Adrenal gland (tissue), 9 donors: ENCODE measurements at regions not wholly inside any gene's neighbourhood (a gene's known extent, or its start where the extent isn't known, plus 50 kb on each side); places are given as distances from the start of the nearest gene placed in this dataset.

Experiments used
- DNase-seq, 7 donors: peaks; one replicate each; pipeline ENCODE4 v3.0.0-alpha.2; 2019 to 2020
- H3K27ac ChIP-seq, 5 donors: fragments of 200-600 bp; sonication (generic) in 4 of 5; 1 replicate in 3 of 5; 2 replicates in 2 of 5; pipeline versions ENCODE4 v1.5.1 to v1.8.0; 2016 to 2020; ENCODE audit warnings: mild to moderate bottlenecking in 1 of 5
- H3K27me3 ChIP-seq: fragments of 200-600 bp; 2 replicates; pipeline ENCODE4 v1.8.0; 2021
- H3K36me3 ChIP-seq, 2 donors: fragments of 200-600 bp; replicated peaks in 1 of 2; 1 replicate in 1 of 2; 2 replicates in 1 of 2; pipeline versions ENCODE4 v1.5.1 to v1.8.0; 2018 to 2022
- H3K4me1 ChIP-seq, 2 donors: fragments of 200-600 bp; replicated peaks in 1 of 2; 1 replicate in 1 of 2; 2 replicates in 1 of 2; pipeline versions ENCODE4 v1.5.1 to v1.8.0; 2018 to 2021
- H3K4me3 ChIP-seq, 4 donors: fragments of 200-600 bp; sonication (generic) in 3 of 4; one replicate each; pipeline ENCODE4 v1.5.1; 2016 to 2018
- H3K9me3 ChIP-seq, 3 donors: fragments of 200-600 bp; sonication (generic) in 1 of 3; replicated peaks in 1 of 3; 1 replicate in 2 of 3; 2 replicates in 1 of 3; pipeline versions ENCODE4 v1.5.1 to v1.8.0; 2016 to 2021
- CTCF ChIP-seq, 6 experiments: fragments of 450-650 bp in 4 of 6; fragments of 200-600 bp in 2 of 6; sonication (generic) in 1 of 6; IDR thresholded peaks; 1 replicate in 5 of 6; 2 replicates in 1 of 6; pipeline versions ENCODE4 v1.5.1 to v1.8.0; 2016 to 2021; ENCODE audit warnings: antibody characterized with exemption in 6 of 6, mild to moderate bottlenecking in 2 of 6, moderate library complexity in 1 of 6
- POLR2A ChIP-seq, 2 donors: fragments of 450-650 bp; IDR thresholded peaks; one replicate each; pipeline ENCODE4 v1.6.1; 2017; ENCODE audit warnings: antibody characterized with exemption in 2 of 2, mild to moderate bottlenecking in 2 of 2, moderate library complexity in 1 of 2
- WGBS, 4 donors: extraction: QIAGEN DNeasy Blood & Tissue Kit in 2 of 4; methylation state at CpG; one replicate each; pipeline versions ENCODE4 v1.1.5 to v1.1.7; 2013 to 2017; 5-methylcytosine and 5-hydroxymethylcytosine counted together
- intact Hi-C, 2 donors: fragments of 100-400 bp; cut with DNase I; formaldehyde crosslinking; loops; one replicate each; pipeline versions ENCODE4 v1.14.1 to v1.15.0; 2022 to 2023
- donor health status: healthy with polysubstance abuse.
- donor health status: Bipolar disorder and iron deficiency.
- donor health status: DM: yes; HTN: yes; CAD: no.
- donor health status: DM: no; HTN: no; CAD: no.
- donor health status: DM: no; HTN: no; CAD: no.

GRCh38 chr14:98705871-98706300, 566.1 kb downstream of the BCL11B start:
- TF ChIP-seq CTCF (IDR thresholded peaks at IDR 0.05) (no peak), POLR2A (IDR thresholded peaks at IDR 0.05) (no peak)
- intact Hi-C loops = no loop called here
- Histone ChIP-seq H3K27me3 (no peaks in the 10 kb centered on the region), H3K4me3 (no peak overlapping the region), H3K36me3 (no peaks in the 10 kb centered on the region), H3K27ac (no peak overlapping the region), H3K9me3 (no peaks in the 10 kb centered on the region), H3K4me1 (no peaks in the 10 kb centered on the region)
- WGBS, 4 donors = 36 to 51% (median 42%) methylated on average over 7 of the region's 7 CpGs
- DNase-seq = no peak

- Histone ChIP-seq H3K27me3 (no peaks in the 10 kb centered on the region), H3K9me3 (no peaks in the 10 kb centered on the region), H3K36me3 (no peaks in the 10 kb centered on the region), H3K4me3 (no peak overlapping the region), H3K27ac (no peak overlapping the region), H3K4me1 (no peaks in the 10 kb centered on the region)
- TF ChIP-seq POLR2A (IDR thresholded peaks at IDR 0.05) (no peak), CTCF (IDR thresholded peaks at IDR 0.05) (no peak)
- no peak for DNase-seq
- intact Hi-C loops = no loop called here
- WGBS, 4 donors = 78 to 84% (median 80%) methylated on average over 7 of the region's 7 CpGs
Measured at GRCh38 chr14:98707522-98707921, 564.5 kb downstream of the BCL11B start.

GRCh38 chr14:98708555-98708954, 563.4 kb downstream of the BCL11B start:
- Histone ChIP-seq H3K27ac (no peak overlapping the region), H3K9me3 (no peaks in the 10 kb centered on the region), H3K4me1 (no peaks in the 10 kb centered on the region), H3K4me3 (no peak overlapping the region), H3K27me3 (peaks cover 4% of the 10 kb centered on the region), H3K36me3 (no peaks in the 10 kb centered on the region)
- intact Hi-C loops = no loop called here
- DNase-seq = no peak
- TF ChIP-seq CTCF (IDR thresholded peaks at IDR 0.05) (no peak), POLR2A (IDR thresholded peaks at IDR 0.05) (no peak)

GRCh38 chr14:98711453-98711852, 560.5 kb downstream of the BCL11B start:
- intact Hi-C loops = no loop called here
- H3K4me1 ChIP-seq = no peaks in the 10 kb centered on the region
- H3K27ac ChIP-seq = no peak overlapping the region
- no peaks in the 10 kb centered on the region for H3K36me3 ChIP-seq
- no peak for TF ChIP-seq CTCF (IDR thresholded peaks at IDR 0.05)
- no peak for TF ChIP-seq POLR2A (IDR thresholded peaks at IDR 0.05)
- DNase-seq = no peak
- H3K27me3 ChIP-seq = peaks cover 4% of the 10 kb centered on the region
- H3K4me3 ChIP-seq = no peak overlapping the region
- 32 to 64% (median 47%) methylated on average over 2 of the region's 2 CpGs for WGBS, 4 donors
- H3K9me3 ChIP-seq = no peaks in the 10 kb centered on the region
